GM12891 (cell line): ENCODE measurements at regions not wholly inside any gene's neighbourhood (a gene's known extent, or its start where the extent isn't known, plus 50 kb on each side); places are given as distances from the start of the nearest gene placed in this dataset.

Experiments used
- POLR2A ChIP-seq: IDR thresholded peaks from 2 replicates; pipeline ENCODE4 v1.6.1; 2011; ENCODE audit warnings: low read depth, low read length, control low read depth
- POLR2AphosphoS5 ChIP-seq: IDR thresholded peaks from 2 replicates; pipeline ENCODE4 v1.6.1; 2011; ENCODE audit warnings: low read depth, low read length, control low read depth
- POU2F2 ChIP-seq: IDR thresholded peaks from 2 replicates; pipeline ENCODE4 v1.6.1; 2011; ENCODE audit warnings: low read depth, mild to moderate bottlenecking, control low read depth, low read length, moderate library complexity
- SPI1 ChIP-seq: IDR thresholded peaks from 2 replicates; pipeline ENCODE4 v1.6.1; 2011; ENCODE audit warnings: low read depth, low read length, control low read depth
- TAF1 ChIP-seq: IDR thresholded peaks from 2 replicates; pipeline ENCODE4 v1.6.1; 2011; ENCODE audit warnings: low read depth, low read length, control low read depth

DNA sequence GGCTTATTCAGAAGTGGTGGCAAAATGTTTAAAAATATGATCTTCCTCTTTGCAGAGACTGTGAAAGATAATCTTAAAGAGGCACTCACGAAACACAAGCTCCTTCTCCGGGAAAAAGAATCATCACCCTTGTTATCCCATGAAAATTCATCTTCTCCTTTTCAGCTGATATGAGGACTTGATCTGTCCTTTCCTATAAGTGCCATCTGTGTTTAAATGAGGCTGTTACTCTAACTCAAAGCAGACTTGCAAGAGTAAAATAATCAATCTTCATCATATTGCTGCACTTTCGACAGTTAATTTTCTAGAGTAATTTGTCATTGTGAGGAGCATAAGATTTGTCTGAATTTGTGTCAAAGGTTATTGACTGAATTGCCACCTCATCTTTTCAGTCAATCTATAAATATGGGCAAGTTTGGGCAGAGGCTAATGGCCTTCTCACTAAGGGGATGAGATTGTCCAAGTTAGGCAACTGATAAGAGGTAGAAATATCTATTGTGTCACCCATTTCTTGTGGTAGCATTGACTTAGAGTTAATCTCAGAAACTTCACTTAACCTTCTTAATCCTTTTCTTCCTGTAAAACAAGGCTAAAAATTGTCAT lies 452.9 kb downstream of the GRXCR1 start:
- TF ChIP-seq POLR2A = no peak
- TF ChIP-seq POLR2AphosphoS5 = no peak
- no peak for TF ChIP-seq TAF1
- TF ChIP-seq POU2F2 = no peak
- TF ChIP-seq SPI1 = no peak
